B cell (primary cell): ENCODE measurements at regions not wholly inside any gene's neighbourhood (a gene's known extent, or its start where the extent isn't known, plus 50 kb on each side); places are given as distances from the start of the nearest gene placed in this dataset.

Experiments
- ATAC-seq: fragments of 200-7000 bp; cut with Tn5 transposase; one replicate; pipeline ENCODE4 v1.10.0; 2021; ENCODE audit warnings: low read depth, mild to moderate bottlenecking, moderate number of reproducible peaks, moderate library complexity
- CTCF ChIA-PET: fragments of 350-600 bp; sonication (Branson Sonifier 250); formaldehyde crosslinking; loops from one replicate; lab custom pipeline; 2021; ENCODE audit warnings: antibody characterized with exemption, inconsistent platforms; lab: Charles Lee
- POLR2A ChIA-PET: fragments of 350-600 bp; sonication (Branson Sonifier 250); formaldehyde crosslinking; loops from one replicate; lab custom pipeline; 2021; ENCODE audit warnings: antibody characterized with exemption; lab: Charles Lee
- DNase-seq: peaks from one replicate; pipeline ENCODE4 v3.0.0; 2013
- H2AFZ ChIP-seq: 2 replicates; pipeline ENCODE4 v1.6.1; 2012; ENCODE audit warnings: mild to moderate bottlenecking, low read depth, low read length; ENCODE audit not compliant: insufficient read depth, poor library complexity, severe bottlenecking
- H3K27ac ChIP-seq, 2 donors: 1 replicate in 1 of 2; 2 replicates in 1 of 2; pipeline ENCODE4 v1.5.1; 2012 to 2013; ENCODE audit warnings: low read length in 2 of 2, mild to moderate bottlenecking in 2 of 2, moderate library complexity in 1 of 2
- H3K27me3 ChIP-seq, 4 experiments: fragments of 200-600 bp in 1 of 4; sonication (generic) in 1 of 4; replicated peaks in 1 of 4; 1 replicate in 2 of 4; 2 replicates in 2 of 4; pipeline versions ENCODE4 v1.6.1 to v1.7.0; 2013 to 2016; ENCODE audit warnings: low read length in 3 of 4, mild to moderate bottlenecking in 2 of 4, mixed read lengths in 1 of 4, moderate library complexity in 1 of 4; ENCODE audit not compliant: insufficient read depth in 4 of 4, control insufficient read depth in 3 of 4; ENCODE audit errors: control extremely low read depth in 1 of 4
- H3K36me3 ChIP-seq, 2 experiments: replicated peaks in 1 of 2; 1 replicate in 1 of 2; 2 replicates in 1 of 2; pipeline versions ENCODE4 v1.6.1 to v1.7.1; 2013; ENCODE audit warnings: low read length in 1 of 2; ENCODE audit not compliant: insufficient read depth in 2 of 2, control insufficient read depth in 1 of 2; ENCODE audit errors: control extremely low read depth in 1 of 2, extremely low read depth in 1 of 2
- H3K4me1 ChIP-seq, 2 donors: fragments of 200-600 bp in 1 of 2; sonication (generic) in 1 of 2; 1 replicate in 1 of 2; 2 replicates in 1 of 2; pipeline versions ENCODE4 v1.5.1 to v1.6.1; 2013 to 2017; ENCODE audit warnings: low read length in 2 of 2; ENCODE audit not compliant: control insufficient read depth in 2 of 2, insufficient read depth in 2 of 2
- H3K4me2 ChIP-seq: replicated peaks from 2 replicates; pipeline ENCODE3; 2012; ENCODE audit warnings: mild to moderate bottlenecking, low read depth, low read length; ENCODE audit not compliant: poor library complexity, severe bottlenecking
- H3K4me3 ChIP-seq, 5 experiments: fragments of 200-600 bp in 1 of 5; sonication (generic) in 1 of 5; 1 replicate in 3 of 5; 2 replicates in 2 of 5; pipeline versions ENCODE4 v1.5.1 to v1.7.0; 2011 to 2016; ENCODE audit warnings: low read length in 4 of 5, mild to moderate bottlenecking in 4 of 5, low read depth in 2 of 5, control low read depth in 1 of 5, moderate library complexity in 1 of 5; ENCODE audit not compliant: insufficient read depth in 1 of 5; ENCODE audit errors: control extremely low read depth in 1 of 5, extremely low read depth in 1 of 5
- H3K79me2 ChIP-seq: fragments of 200-600 bp; sonication (generic); one replicate; pipeline ENCODE4 v1.6.0; 2016; ENCODE audit warnings: low read length; ENCODE audit not compliant: control insufficient read depth, insufficient read depth
- H3K9ac ChIP-seq: fragments of 200-600 bp; sonication (generic); 2 replicates; pipeline ENCODE4 v1.6.1; 2017; ENCODE audit warnings: mild to moderate bottlenecking, low read length, moderate library complexity
- H3K9me3 ChIP-seq, 3 donors: one replicate each; pipeline versions ENCODE4 v1.6.1 to v1.7.1; 2013; ENCODE audit warnings: low read length in 2 of 3; ENCODE audit not compliant: control insufficient read depth in 2 of 3, insufficient read depth in 1 of 3; ENCODE audit errors: control extremely low read depth in 1 of 3
- H4K20me1 ChIP-seq: 2 replicates; pipeline ENCODE4 v1.6.0; 2012; ENCODE audit warnings: mild to moderate bottlenecking, low read length; ENCODE audit not compliant: insufficient read depth, control insufficient read depth, poor library complexity, severe bottlenecking
- H3K27ac Mint-ChIP-seq: one replicate; pipeline ENCODE4 v1.8.0; 2021; ENCODE audit warnings: mixed read lengths
- H3K27me3 Mint-ChIP-seq: one replicate; pipeline ENCODE4 v1.8.0; 2021; ENCODE audit warnings: mixed read lengths
- H3K4me1 Mint-ChIP-seq: one replicate; pipeline ENCODE4 v1.8.0; 2021; ENCODE audit warnings: mixed read lengths
- H3K4me3 Mint-ChIP-seq: one replicate; pipeline ENCODE4 v1.8.0; 2021; ENCODE audit warnings: mixed read lengths
- H3K9me3 Mint-ChIP-seq: one replicate; pipeline ENCODE4 v1.8.0; 2022; ENCODE audit warnings: mixed read lengths; ENCODE audit not compliant: insufficient read depth
- CTCF ChIP-seq: fragments of 200-600 bp; IDR thresholded peaks from one replicate; pipeline ENCODE4 v1.8.0; 2022; ENCODE audit warnings: antibody characterized with exemption, mild to moderate bottlenecking
- EZH2 ChIP-seq: IDR thresholded peaks from 2 replicates; pipeline ENCODE4 v1.6.1; 2012; ENCODE audit warnings: borderline replicate concordance, low read depth, mild to moderate bottlenecking, moderate library complexity, low read length; ENCODE audit not compliant: insufficient read depth, poor library complexity, severe bottlenecking
- WGBS: methylation state at CpG from one replicate; pipeline ENCODE4 v1.1.5; 2013; ENCODE audit warnings: missing lambda C conversion rate; ENCODE audit not compliant: insufficient coverage; 5-methylcytosine and 5-hydroxymethylcytosine counted together
- intact Hi-C: fragments of 100-400 bp; cut with micrococcal nuclease; formaldehyde crosslinking; loops from one replicate; pipeline ENCODE4 v1.10.0; 2022

GRCh38 chr1:68796888-68797287, 300.0 kb upstream of the DEPDC1 start:
- Mint-ChIP-seq H3K27me3 (no peaks in the 10 kb centered on the region), H3K4me1 (no peaks in the 10 kb centered on the region), H3K9me3 (no peaks in the 10 kb centered on the region), H3K27ac (no peak overlapping the region), H3K4me3 (no peak overlapping the region)
- no peak overlapping the region for H3K9ac ChIP-seq
- no peaks in the 10 kb centered on the region for H3K36me3 ChIP-seq
- ChIA-PET POLR2A (no interaction called here), CTCF (no interaction called here)
- ATAC-seq, result no peak
- H3K9me3 ChIP-seq, result no peaks in the 10 kb centered on the region
- intact Hi-C loops, result no loop called here
- H3K4me2 ChIP-seq, result no peak overlapping the region
- H3K27me3 ChIP-seq, result no peaks in the 10 kb centered on the region
- H3K27ac ChIP-seq, result no peak overlapping the region
- H3K79me2 ChIP-seq, result no peaks in the 10 kb centered on the region
- TF ChIP-seq EZH2, result no peak
- no peak for TF ChIP-seq CTCF
- H3K4me1 ChIP-seq, result no peaks in the 10 kb centered on the region
- no peak overlapping the region for H3K4me3 ChIP-seq
- no peak overlapping the region for H2AFZ ChIP-seq
- no peak for DNase-seq
- no peaks in the 10 kb centered on the region for H4K20me1 ChIP-seq

GRCh38 chr1:68798071-68798470, 301.2 kb upstream of the DEPDC1 start:
- ChIA-PET POLR2A (no interaction called here), CTCF (no interaction called here)
- intact Hi-C loops, result no loop called here
- H4K20me1 ChIP-seq, result no peaks in the 10 kb centered on the region
- DNase-seq, result no peak
- H3K27ac ChIP-seq, result no peak overlapping the region
- ATAC-seq, result no peak
- no peak overlapping the region for H3K4me3 ChIP-seq
- peaks cover 3% of the 10 kb centered on the region for H3K9me3 Mint-ChIP-seq
- H3K4me2 ChIP-seq, result no peak overlapping the region
- no peaks in the 10 kb centered on the region for H3K4me1 Mint-ChIP-seq
- no peaks in the 10 kb centered on the region for H3K4me1 ChIP-seq
- WGBS, result 100% methylated on average over 1 of the region's 1 CpG
- TF ChIP-seq EZH2 (no peak), CTCF (no peak)
- no peaks in the 10 kb centered on the region for H3K9me3 ChIP-seq
- H2AFZ ChIP-seq, result no peak overlapping the region
- H3K27me3 ChIP-seq, result no peaks in the 10 kb centered on the region
- no peaks in the 10 kb centered on the region for H3K79me2 ChIP-seq
- H3K36me3 ChIP-seq, result no peaks in the 10 kb centered on the region
- H3K27ac Mint-ChIP-seq, result no peak overlapping the region
- no peak overlapping the region for H3K9ac ChIP-seq
- H3K4me3 Mint-ChIP-seq, result no peak overlapping the region
- H3K27me3 Mint-ChIP-seq, result no peaks in the 10 kb centered on the region
